Thoracic aorta (tissue), 2 donors: ENCODE measurements at regions not wholly inside any gene's neighbourhood (a gene's known extent, or its start where the extent isn't known, plus 50 kb on each side); places are given as distances from the start of the nearest gene placed in this dataset.

Experiments used
- ATAC-seq: fragments of 150-250 bp; one replicate; pipeline ENCODE4 v1.8.0; 2017; ENCODE audit warnings: low read depth; ENCODE audit not compliant: insufficient number of reproducible peaks, low FRiP score
- DNase-seq: peaks from one replicate; pipeline ENCODE4 v3.0.0-alpha.2; 2020; ENCODE audit warnings: low spot score
- H3K27ac ChIP-seq, 2 donors: fragments of 200-600 bp; sonication (generic); 1 replicate in 1 of 2; 2 replicates in 1 of 2; pipeline ENCODE4 v1.5.1; 2016; ENCODE audit warnings: mild to moderate bottlenecking in 2 of 2, moderate library complexity in 2 of 2
- H3K27me3 ChIP-seq: fragments of 200-600 bp; sonication (generic); replicated peaks from 2 replicates; pipeline ENCODE4 v1.6.0; 2016; ENCODE audit warnings: mild to moderate bottlenecking; ENCODE audit not compliant: insufficient read depth
- H3K36me3 ChIP-seq: fragments of 200-600 bp; sonication (generic); one replicate; pipeline ENCODE4 v1.5.1; 2016
- H3K4me1 ChIP-seq, 2 donors: fragments of 200-600 bp; sonication (generic); 1 replicate in 1 of 2; 2 replicates in 1 of 2; pipeline versions ENCODE4 v1.5.1 to v1.6.0; 2016; ENCODE audit warnings: low read depth in 2 of 2, mild to moderate bottlenecking in 1 of 2; ENCODE audit not compliant: control insufficient read depth in 1 of 2
- H3K4me3 ChIP-seq: fragments of 200-600 bp; sonication (generic); 2 replicates; pipeline ENCODE4 v1.5.1; 2016; ENCODE audit warnings: mild to moderate bottlenecking
- H3K9me3 ChIP-seq: fragments of 200-600 bp; sonication (generic); 2 replicates; pipeline ENCODE4 v1.5.1; 2016
- CTCF ChIP-seq: fragments of 200-600 bp; sonication (generic); IDR thresholded peaks from one replicate; pipeline ENCODE4 v1.5.1; 2019; ENCODE audit warnings: antibody characterized with exemption

DNA sequence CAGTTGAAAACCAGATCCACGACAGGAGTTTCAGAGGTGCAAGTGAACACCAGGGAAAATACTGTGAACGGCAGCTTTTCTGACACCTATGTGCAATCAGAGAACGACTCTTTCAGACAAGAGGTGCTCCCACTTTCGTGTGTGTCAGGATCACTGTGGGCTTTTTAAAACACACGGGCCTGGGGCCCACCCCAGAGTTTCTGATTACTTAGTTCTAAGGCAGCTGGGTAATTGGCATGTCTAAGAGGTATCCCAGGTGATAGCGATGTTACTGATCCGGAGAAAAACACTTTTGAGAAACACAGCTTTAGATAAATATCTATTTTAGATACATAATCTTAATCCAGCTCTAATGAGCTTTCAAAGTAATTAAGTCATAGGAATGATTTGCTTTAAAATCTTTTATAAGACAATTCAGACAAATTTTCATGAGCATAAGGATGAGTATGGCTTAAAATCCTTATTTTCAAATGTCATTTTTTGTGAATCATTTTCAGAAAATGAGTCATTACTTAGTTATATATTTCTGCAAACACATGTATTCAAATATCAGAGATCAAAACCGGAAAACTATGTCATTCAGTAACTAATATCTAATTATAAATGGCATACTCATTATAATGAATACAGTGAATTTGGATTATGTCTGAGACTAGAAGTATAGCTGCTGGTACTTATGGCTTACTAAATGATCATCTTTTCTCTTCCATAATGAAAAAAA, 217.9 kb upstream of the PSMD7 start:
- H3K4me1 ChIP-seq = no peaks in the 10 kb centered on the region
- DNase-seq (no peak), ATAC-seq (no peak)
- peaks cover 4% of the 10 kb centered on the region for H3K9me3 ChIP-seq
- no peak for TF ChIP-seq CTCF
- H3K36me3 ChIP-seq = no peaks in the 10 kb centered on the region
- no peak overlapping the region for H3K4me3 ChIP-seq
- H3K27me3 ChIP-seq = no peaks in the 10 kb centered on the region
- H3K27ac ChIP-seq = no peak overlapping the region

DNA sequence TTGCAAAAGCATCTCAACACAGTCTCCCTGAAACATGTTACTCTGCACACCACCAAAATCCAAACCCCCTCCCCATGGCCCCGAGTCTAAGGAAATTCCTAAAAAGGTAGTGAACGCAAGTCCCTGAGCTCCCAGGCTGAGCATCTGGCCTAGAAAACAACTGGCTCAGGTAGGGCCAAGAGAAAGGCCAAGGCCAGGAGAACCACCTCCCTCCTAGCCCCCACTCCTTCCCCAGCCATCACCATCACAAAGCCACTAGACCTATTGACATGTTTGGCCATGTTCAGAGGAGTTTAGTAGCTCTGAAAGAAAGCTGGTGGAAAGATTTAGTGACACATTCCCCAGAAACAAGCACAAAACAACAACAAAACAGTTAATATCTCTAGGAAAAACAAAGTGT, 220.0 kb upstream of the PSMD7 start:
- ATAC-seq = no peak
- no peaks in the 10 kb centered on the region for H3K36me3 ChIP-seq
- peaks cover 4% of the 10 kb centered on the region for H3K9me3 ChIP-seq
- DNase-seq = no peak
- no peak overlapping the region for H3K4me3 ChIP-seq
- no peak overlapping the region for H3K27ac ChIP-seq
- H3K27me3 ChIP-seq = no peaks in the 10 kb centered on the region
- TF ChIP-seq CTCF = no peak
- no peaks in the 10 kb centered on the region for H3K4me1 ChIP-seq

DNA sequence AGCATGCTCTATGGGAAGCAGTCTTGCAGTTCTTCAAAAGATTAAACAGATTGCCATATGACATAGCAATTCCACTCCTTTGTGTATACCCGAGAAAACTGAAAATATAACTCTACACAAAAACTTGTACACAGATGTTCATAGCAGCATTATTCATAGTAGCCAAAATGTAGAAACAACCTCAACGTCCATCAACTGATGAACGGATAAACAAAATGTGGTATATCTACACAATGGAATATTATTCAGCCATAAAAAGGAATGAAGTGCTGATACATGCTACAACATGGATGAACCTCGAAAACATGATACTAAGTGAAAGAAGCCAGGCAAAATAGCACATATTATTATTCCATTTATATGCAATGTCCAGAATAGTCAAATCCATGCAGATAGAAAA, 221.2 kb upstream of the PSMD7 start:
- no peaks in the 10 kb centered on the region for H3K4me1 ChIP-seq
- no peaks in the 10 kb centered on the region for H3K27me3 ChIP-seq
- ATAC-seq (no peak), DNase-seq (no peak)
- H3K9me3 ChIP-seq = peaks cover 4% of the 10 kb centered on the region
- no peaks in the 10 kb centered on the region for H3K36me3 ChIP-seq
- no peak overlapping the region for H3K27ac ChIP-seq
- H3K4me3 ChIP-seq = no peak overlapping the region
- no peak for TF ChIP-seq CTCF

- H3K4me1 ChIP-seq = no peaks in the 10 kb centered on the region
- H3K9me3 ChIP-seq = peaks cover 4% of the 10 kb centered on the region
- no peaks in the 10 kb centered on the region for H3K27me3 ChIP-seq
- H3K36me3 ChIP-seq = no peaks in the 10 kb centered on the region
- DNase-seq (no peak), ATAC-seq (no peak)
- no peak overlapping the region for H3K4me3 ChIP-seq
- TF ChIP-seq CTCF = no peak
- no peak overlapping the region for H3K27ac ChIP-seq
Observed at GRCh38 chr16:74073456-74073855, 223.2 kb upstream of the PSMD7 start.

DNA sequence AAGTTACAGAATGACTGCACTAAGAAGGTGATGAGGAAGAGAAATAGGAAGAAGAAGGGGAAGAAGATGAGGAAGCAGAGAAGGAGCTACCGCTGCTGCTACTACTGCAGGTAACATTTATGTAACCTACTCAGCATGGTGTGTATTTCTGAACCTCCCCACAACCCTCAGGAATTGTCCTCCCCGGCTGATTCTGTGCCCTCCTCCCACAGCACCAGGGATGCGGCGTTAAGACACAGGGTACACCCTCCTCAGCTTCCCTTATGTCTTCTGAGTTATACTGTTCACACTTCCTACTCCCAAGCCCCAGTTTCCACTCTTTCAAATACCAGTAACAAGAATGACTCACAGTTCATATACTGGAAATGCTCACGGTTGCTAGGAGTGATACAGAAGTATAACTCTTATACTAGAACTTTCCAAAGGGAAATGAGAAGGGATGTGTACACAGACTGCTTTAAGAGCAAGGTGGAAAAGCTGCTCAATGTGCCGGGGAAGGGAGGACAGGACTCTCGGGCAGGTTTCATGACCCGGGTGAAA, 224.5 kb upstream of the PSMD7 start:
- Histone ChIP-seq H3K27ac (no peak overlapping the region), H3K9me3 (peaks cover 4% of the 10 kb centered on the region), H3K4me3 (no peak overlapping the region), H3K27me3 (no peaks in the 10 kb centered on the region), H3K4me1 (no peaks in the 10 kb centered on the region), H3K36me3 (no peaks in the 10 kb centered on the region)
- ATAC-seq (no peak), DNase-seq (no peak)
- no peak for TF ChIP-seq CTCF
